ENCODE measurements at regions not wholly inside any gene's neighbourhood (a gene's known extent, or its start where the extent isn't known, plus 50 kb on each side); places are given as distances from the start of the nearest gene placed in this dataset.

DNA sequence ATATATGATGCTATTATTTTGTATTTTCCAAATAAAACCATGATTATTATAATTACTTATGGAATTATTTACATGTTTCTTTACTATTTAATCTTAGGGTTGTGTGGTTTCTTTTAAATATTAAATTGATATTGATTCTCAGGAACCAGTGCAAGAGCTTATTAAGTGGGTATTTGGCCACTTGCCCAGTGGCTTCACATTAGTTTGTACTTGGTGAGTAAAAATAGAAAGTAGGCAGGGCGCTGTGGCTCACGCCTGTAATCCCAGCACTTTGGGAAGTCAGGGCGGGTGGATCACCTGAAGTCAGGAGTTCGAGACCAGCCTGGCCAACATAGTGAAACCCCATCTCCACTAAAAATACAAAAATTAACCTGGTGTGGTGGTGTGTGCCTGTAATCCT is 497.1 kb downstream of the PTPRC start:
- in situ Hi-C loops (cut with MboI; ENCODE audit: low sequenced_read_pairs in 4 of 4), result no loop called here
- no peak for ATAC-seq
- Histone ChIP-seq H3K27me3 (no peaks in the 10 kb centered on the region), H3K4me3 (no peak overlapping the region), H3K9me3 (no peaks in the 10 kb centered on the region), H3K27ac (no peak overlapping the region), H3K4me1 (no peaks in the 10 kb centered on the region), H3K36me3 (no peaks in the 10 kb centered on the region)
- TF ChIP-seq POLR2A (IDR thresholded peaks at IDR 0.05), result no peak
- TF ChIP-seq, protein P1, sequence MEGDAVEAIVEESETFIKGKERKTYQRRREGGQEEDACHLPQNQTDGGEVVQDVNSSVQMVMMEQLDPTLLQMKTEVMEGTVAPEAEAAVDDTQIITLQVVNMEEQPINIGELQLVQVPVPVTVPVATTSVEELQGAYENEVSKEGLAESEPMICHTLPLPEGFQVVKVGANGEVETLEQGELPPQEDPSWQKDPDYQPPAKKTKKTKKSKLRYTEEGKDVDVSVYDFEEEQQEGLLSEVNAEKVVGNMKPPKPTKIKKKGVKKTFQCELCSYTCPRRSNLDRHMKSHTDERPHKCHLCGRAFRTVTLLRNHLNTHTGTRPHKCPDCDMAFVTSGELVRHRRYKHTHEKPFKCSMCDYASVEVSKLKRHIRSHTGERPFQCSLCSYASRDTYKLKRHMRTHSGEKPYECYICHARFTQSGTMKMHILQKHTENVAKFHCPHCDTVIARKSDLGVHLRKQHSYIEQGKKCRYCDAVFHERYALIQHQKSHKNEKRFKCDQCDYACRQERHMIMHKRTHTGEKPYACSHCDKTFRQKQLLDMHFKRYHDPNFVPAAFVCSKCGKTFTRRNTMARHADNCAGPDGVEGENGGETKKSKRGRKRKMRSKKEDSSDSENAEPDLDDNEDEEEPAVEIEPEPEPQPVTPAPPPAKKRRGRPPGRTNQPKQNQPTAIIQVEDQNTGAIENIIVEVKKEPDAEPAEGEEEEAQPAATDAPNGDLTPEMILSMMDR (IDR thresholded peaks at IDR 0.05 in 4 of 5, conservative IDR thresholded peaks at IDR 0.05 in 1 of 5), result no peak
- no peak for DNase-seq
- intact Hi-C loops (cut with DNase I; ENCODE audit: low total_unique reads), result no loop called here

DNA sequence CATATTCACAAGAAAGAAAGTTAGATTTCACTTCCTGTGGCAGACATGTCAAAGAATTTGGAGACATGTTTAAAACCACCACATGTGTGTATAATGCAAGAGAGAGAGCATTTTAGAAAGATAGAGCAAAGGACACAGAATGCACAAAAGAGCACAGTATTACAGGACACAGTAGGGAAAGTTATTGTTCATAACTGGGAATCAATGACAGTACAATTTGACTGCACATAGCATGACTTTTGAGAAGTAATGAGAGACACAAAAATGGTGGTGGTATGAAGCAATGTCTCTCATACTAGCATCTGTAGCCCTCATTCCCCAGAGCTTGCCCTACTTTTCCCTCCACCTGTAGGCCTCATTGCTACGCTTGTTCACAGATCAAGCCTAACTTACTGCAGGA is 499.2 kb downstream of the PTPRC start:
- Histone ChIP-seq H3K4me3 (no peak overlapping the region), H3K36me3 (no peaks in the 10 kb centered on the region), H3K4me1 (no peaks in the 10 kb centered on the region), H3K27me3 (no peaks in the 10 kb centered on the region), H3K9me3 (no peaks in the 10 kb centered on the region), H3K27ac (no peak overlapping the region)
- ATAC-seq, result no peak
- DNase-seq, result no peak
- in situ Hi-C loops (cut with MboI; ENCODE audit: low sequenced_read_pairs in 4 of 4), result no loop called here
- no peak for TF ChIP-seq POLR2A (IDR thresholded peaks at IDR 0.05)
- TF ChIP-seq, protein P1 (IDR thresholded peaks at IDR 0.05 in 4 of 5, conservative IDR thresholded peaks at IDR 0.05 in 1 of 5), result no peak
- intact Hi-C loops (cut with DNase I; ENCODE audit: low total_unique reads), result no loop called here

DNA sequence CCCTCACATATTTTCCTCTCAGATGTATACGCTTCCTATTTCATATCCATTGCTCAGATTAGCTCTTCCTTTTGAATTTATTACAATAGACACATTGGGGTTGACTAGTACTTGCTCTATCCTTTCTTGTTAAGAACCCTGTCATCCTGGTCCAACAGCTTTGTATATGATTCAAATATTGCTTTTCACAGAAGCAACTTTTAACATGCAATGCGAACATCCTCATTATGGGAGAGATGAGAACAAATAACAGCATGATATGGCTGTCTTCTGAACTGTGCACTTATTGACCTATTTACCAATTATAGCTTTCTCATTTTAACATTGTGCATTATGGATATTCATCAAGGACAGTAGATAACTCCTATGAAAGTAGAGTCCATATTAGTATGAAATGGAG is 510.8 kb downstream of the PTPRC start:
- no peaks in the 10 kb centered on the region for H3K9me3 ChIP-seq
- H3K4me1 ChIP-seq, result no peaks in the 10 kb centered on the region
- H3K27ac ChIP-seq, result no peak overlapping the region
- DNase-seq (no peak), ATAC-seq (no peak)
- in situ Hi-C loops (cut with MboI; ENCODE audit: low sequenced_read_pairs in 4 of 4), result no loop called here
- intact Hi-C loops (cut with DNase I; ENCODE audit: low total_unique reads), result no loop called here
- H3K27me3 ChIP-seq, result no peaks in the 10 kb centered on the region
- H3K4me3 ChIP-seq, result no peak overlapping the region
- TF ChIP-seq, protein P1 (IDR thresholded peaks at IDR 0.05 in 4 of 5, conservative IDR thresholded peaks at IDR 0.05 in 1 of 5), result no peak
- TF ChIP-seq POLR2A (IDR thresholded peaks at IDR 0.05), result no peak
- H3K36me3 ChIP-seq, result no peaks in the 10 kb centered on the region

GRCh38 chr1:199150756-199151155 is 511.9 kb downstream of the PTPRC start:
- TF ChIP-seq, protein P1 (IDR thresholded peaks at IDR 0.05 in 4 of 5, conservative IDR thresholded peaks at IDR 0.05 in 1 of 5), result no peak
- TF ChIP-seq POLR2A (IDR thresholded peaks at IDR 0.05), result no peak
- intact Hi-C loops (cut with DNase I; ENCODE audit: low total_unique reads), result no loop called here

More at GRCh38 chr1:199150756-199151155, 511.9 kb downstream of the PTPRC start:
- no peaks in the 10 kb centered on the region for H3K4me1 ChIP-seq
- DNase-seq, result no peak
- H3K4me3 ChIP-seq, result no peak overlapping the region
- in situ Hi-C loops (cut with MboI; ENCODE audit: low sequenced_read_pairs in 4 of 4), result no loop called here
- H3K27me3 ChIP-seq, result no peaks in the 10 kb centered on the region
- no peak for ATAC-seq
- H3K9me3 ChIP-seq, result no peaks in the 10 kb centered on the region
- no peaks in the 10 kb centered on the region for H3K36me3 ChIP-seq
- no peak overlapping the region for H3K27ac ChIP-seq

All from gastrocnemius medialis (tissue), 4 donors.